ENCODE measurements at regions not wholly inside any gene's neighbourhood (a gene's known extent, or its start where the extent isn't known, plus 50 kb on each side); places are given as distances from the start of the nearest gene placed in this dataset.
"Not testable (repeated sequence)": the region's sequence is repeated elsewhere in the genome, so short reads cannot be mapped to it uniquely, and the experiment has no call there.

GRCh38 chr14:61611880-61612630 is 83.3 kb upstream of the HIF1A start:
- Histone ChIP-seq H3K27me3 (ENCODE audit: insufficient read depth, poor library complexity, severe bottlenecking) (no peaks in the 10 kb centered on the region), H3K36me3 (ENCODE audit: low read depth) (no peaks in the 10 kb centered on the region), H3K4me1 (ENCODE audit: insufficient read depth, poor library complexity, severe bottlenecking) (peaks cover 9% of the 10 kb centered on the region), H3K27ac (ENCODE audit: poor library complexity, severe bottlenecking) (no peak overlapping the region), H3K4me3 (ENCODE audit: severe bottlenecking) (no peak overlapping the region), H3K9me3 (ENCODE audit: severe bottlenecking) (no peaks in the 10 kb centered on the region)
- ATAC-seq (ENCODE audit: low read depth) (no peak), DNase-seq (ENCODE audit: low spot score) (no peak)
- TF ChIP-seq, protein P1, sequence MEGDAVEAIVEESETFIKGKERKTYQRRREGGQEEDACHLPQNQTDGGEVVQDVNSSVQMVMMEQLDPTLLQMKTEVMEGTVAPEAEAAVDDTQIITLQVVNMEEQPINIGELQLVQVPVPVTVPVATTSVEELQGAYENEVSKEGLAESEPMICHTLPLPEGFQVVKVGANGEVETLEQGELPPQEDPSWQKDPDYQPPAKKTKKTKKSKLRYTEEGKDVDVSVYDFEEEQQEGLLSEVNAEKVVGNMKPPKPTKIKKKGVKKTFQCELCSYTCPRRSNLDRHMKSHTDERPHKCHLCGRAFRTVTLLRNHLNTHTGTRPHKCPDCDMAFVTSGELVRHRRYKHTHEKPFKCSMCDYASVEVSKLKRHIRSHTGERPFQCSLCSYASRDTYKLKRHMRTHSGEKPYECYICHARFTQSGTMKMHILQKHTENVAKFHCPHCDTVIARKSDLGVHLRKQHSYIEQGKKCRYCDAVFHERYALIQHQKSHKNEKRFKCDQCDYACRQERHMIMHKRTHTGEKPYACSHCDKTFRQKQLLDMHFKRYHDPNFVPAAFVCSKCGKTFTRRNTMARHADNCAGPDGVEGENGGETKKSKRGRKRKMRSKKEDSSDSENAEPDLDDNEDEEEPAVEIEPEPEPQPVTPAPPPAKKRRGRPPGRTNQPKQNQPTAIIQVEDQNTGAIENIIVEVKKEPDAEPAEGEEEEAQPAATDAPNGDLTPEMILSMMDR (IDR thresholded peaks at IDR 0.05; ENCODE audit: poor library complexity, severe bottlenecking): no peak

GRCh38 chr14:61613006-61613405 is 82.3 kb upstream of the HIF1A start:
- ATAC-seq (ENCODE audit: low read depth); H3K27ac ChIP-seq (ENCODE audit: poor library complexity, severe bottlenecking); H3K4me1 ChIP-seq (ENCODE audit: insufficient read depth, poor library complexity, severe bottlenecking); H3K36me3 ChIP-seq (ENCODE audit: low read depth); DNase-seq (ENCODE audit: low spot score); H3K4me3 ChIP-seq (ENCODE audit: severe bottlenecking); H3K9me3 ChIP-seq (ENCODE audit: severe bottlenecking); H3K27me3 ChIP-seq (ENCODE audit: insufficient read depth, poor library complexity, severe bottlenecking): not testable (repeated sequence)

DNA sequence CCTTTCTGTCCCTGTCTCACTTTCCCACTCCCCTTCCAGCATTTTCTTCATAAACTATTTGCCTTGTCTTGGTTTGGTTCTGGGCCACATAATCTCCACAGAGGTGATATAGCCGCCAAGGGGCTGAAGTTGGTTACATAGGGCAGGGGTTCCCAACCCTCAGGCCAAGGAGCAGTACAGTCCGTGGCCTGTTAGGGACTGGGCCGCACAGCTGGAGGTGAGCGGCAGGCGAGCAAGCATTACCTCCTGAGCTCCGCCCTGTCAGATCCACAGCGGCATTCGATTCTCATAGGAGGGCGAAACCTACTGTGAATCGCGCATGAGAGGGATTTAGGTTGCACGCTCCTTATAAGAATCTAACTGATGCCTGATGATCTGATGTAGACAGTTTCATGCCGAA is 80.6 kb upstream of the HIF1A start:
- Histone ChIP-seq H3K27me3 (ENCODE audit: insufficient read depth, poor library complexity, severe bottlenecking) (no peaks in the 10 kb centered on the region), H3K9me3 (ENCODE audit: severe bottlenecking) (no peaks in the 10 kb centered on the region), H3K4me1 (ENCODE audit: insufficient read depth, poor library complexity, severe bottlenecking) (peaks cover 9% of the 10 kb centered on the region), H3K36me3 (ENCODE audit: low read depth) (no peaks in the 10 kb centered on the region), H3K27ac (ENCODE audit: poor library complexity, severe bottlenecking) (no peak overlapping the region), H3K4me3 (ENCODE audit: severe bottlenecking) (no peak overlapping the region)
- no peak for ATAC-seq (ENCODE audit: low read depth)
- DNase-seq (ENCODE audit: low spot score): no peak
- TF ChIP-seq, protein P1 (IDR thresholded peaks at IDR 0.05; ENCODE audit: poor library complexity, severe bottlenecking): no peak

- H3K4me1 ChIP-seq (ENCODE audit: insufficient read depth, poor library complexity, severe bottlenecking): peaks cover 20% of the 10 kb centered on the region
- H3K4me3 ChIP-seq (ENCODE audit: severe bottlenecking): no peak overlapping the region
- no peaks in the 10 kb centered on the region for H3K9me3 ChIP-seq (ENCODE audit: severe bottlenecking)
- H3K27ac ChIP-seq (ENCODE audit: poor library complexity, severe bottlenecking): peak overlapping the region; percentile 30
- ATAC-seq (ENCODE audit: low read depth) (peak; percentile 11; the same call in 1 of the 3 replicates), DNase-seq (ENCODE audit: low spot score) (no peak)
- H3K36me3 ChIP-seq (ENCODE audit: low read depth): no peaks in the 10 kb centered on the region
- TF ChIP-seq, protein P1 (IDR thresholded peaks at IDR 0.05; ENCODE audit: poor library complexity, severe bottlenecking): no peak
- no peaks in the 10 kb centered on the region for H3K27me3 ChIP-seq (ENCODE audit: insufficient read depth, poor library complexity, severe bottlenecking)
Observed at GRCh38 chr14:61615743-61616523, 79.4 kb upstream of the HIF1A start.

DNA sequence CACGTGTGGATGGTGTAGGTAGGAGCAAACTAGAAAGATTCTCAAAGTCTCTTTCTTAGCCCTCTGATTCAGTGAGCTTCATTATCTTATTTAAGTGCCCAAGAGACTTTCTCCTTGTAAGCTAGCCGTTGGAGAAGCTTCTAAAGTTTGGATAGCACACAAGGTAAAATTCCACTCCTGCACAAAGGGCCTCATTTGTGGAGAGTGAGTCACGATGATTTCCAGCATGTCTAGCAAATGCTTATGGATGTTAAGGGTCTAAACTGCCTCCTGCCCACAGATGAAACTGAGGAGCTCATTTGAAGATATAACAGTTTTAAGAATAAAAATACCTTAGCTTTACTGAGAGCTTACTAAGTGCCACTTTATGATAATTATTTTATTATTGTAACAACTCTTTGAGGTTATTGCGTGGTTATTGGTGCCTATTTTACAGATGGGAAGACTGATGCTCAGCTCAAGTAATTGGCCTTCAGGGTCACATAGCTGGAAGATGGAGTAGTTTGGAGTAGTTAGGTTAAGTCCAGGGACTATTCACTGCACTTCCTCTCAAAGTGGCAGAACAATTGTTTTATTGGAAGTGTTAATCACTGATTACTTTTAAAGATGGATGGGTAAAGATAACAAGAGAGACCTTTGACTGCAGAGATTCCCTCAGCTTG is 78.7 kb upstream of the HIF1A start:
- ATAC-seq (ENCODE audit: low read depth): peak; percentile 41; the same call in 2 of the 3 replicates
- H3K4me1 ChIP-seq (ENCODE audit: insufficient read depth, poor library complexity, severe bottlenecking): peaks cover 27% of the 10 kb centered on the region

More for the DNA sequence above, 78.7 kb upstream of the HIF1A start:
- H3K27ac ChIP-seq (ENCODE audit: poor library complexity, severe bottlenecking): peak overlapping the region; percentile 30
- no peaks in the 10 kb centered on the region for H3K36me3 ChIP-seq (ENCODE audit: low read depth)
- DNase-seq (ENCODE audit: low spot score): no peak
- H3K27me3 ChIP-seq (ENCODE audit: insufficient read depth, poor library complexity, severe bottlenecking): no peaks in the 10 kb centered on the region
- no peaks in the 10 kb centered on the region for H3K9me3 ChIP-seq (ENCODE audit: severe bottlenecking)
- TF ChIP-seq, protein P1 (IDR thresholded peaks at IDR 0.05; ENCODE audit: poor library complexity, severe bottlenecking): no peak
- no peak overlapping the region for H3K4me3 ChIP-seq (ENCODE audit: severe bottlenecking)

Data from RWPE2 (cell line).